Spinal cord (tissue), 9 donors: ENCODE measurements at regions not wholly inside any gene's neighbourhood (a gene's known extent, or its start where the extent isn't known, plus 50 kb on each side); places are given as distances from the start of the nearest gene placed in this dataset.

Source experiments
- DNase-seq, 6 donors: peaks; one replicate each; pipeline versions ENCODE4 v3.0.0 to v3.0.0-alpha.2; 2013 to 2015; ENCODE audit warnings: low spot score in 6 of 6, low read depth in 4 of 6
- H3K27ac ChIP-seq: one replicate; pipeline ENCODE4 v1.5.1; 2013; ENCODE audit warnings: low read depth, low read length, control low read depth
- H3K27me3 ChIP-seq: one replicate; pipeline ENCODE4 v1.6.1; 2013; ENCODE audit warnings: low read length; ENCODE audit not compliant: control insufficient read depth, insufficient read depth
- H3K36me3 ChIP-seq: one replicate; pipeline ENCODE4 v1.6.1; 2013; ENCODE audit warnings: low read length; ENCODE audit not compliant: control insufficient read depth, insufficient read depth
- H3K4me1 ChIP-seq: one replicate; pipeline ENCODE4 v1.6.1; 2013; ENCODE audit warnings: low read length; ENCODE audit not compliant: control insufficient read depth, insufficient read depth
- H3K4me3 ChIP-seq: one replicate; pipeline ENCODE4 v1.5.1; 2013; ENCODE audit warnings: low read depth, low read length, control low read depth
- H3K9me3 ChIP-seq: one replicate; pipeline ENCODE4 v1.6.1; 2013; ENCODE audit warnings: low read length; ENCODE audit not compliant: control insufficient read depth, insufficient read depth
- WGBS: methylation state at CpG from one replicate; pipeline ENCODE4 v1.1.5; 2013; ENCODE audit warnings: missing lambda C conversion rate; ENCODE audit not compliant: insufficient coverage; 5-methylcytosine and 5-hydroxymethylcytosine counted together
- donor health status: healthy.

DNA sequence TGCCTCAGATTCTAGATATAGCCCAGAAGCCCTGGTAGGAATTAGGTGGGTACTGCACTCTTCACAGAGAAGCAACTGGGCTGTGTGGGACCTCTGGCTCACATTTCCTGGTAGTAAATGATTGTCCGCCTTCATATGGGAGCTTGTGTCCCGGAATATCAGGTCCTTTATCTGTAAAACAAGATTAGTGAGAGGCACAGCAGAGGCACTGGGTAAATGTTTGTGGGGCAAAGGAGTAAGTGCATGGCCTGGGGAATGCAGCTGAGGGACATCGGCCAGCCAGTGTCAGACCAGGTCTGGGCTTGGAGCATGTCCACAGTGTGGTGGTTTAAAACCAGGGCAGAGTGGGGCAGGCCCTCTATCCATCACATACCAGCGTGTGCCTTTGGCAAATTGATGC lies 323.3 kb upstream of the ZMIZ1 start:
- Histone ChIP-seq H3K9me3 (no peaks in the 10 kb centered on the region), H3K27ac (peak overlapping the region; percentile 3), H3K4me3 (no peak overlapping the region), H3K4me1 (peaks cover 23% of the 10 kb centered on the region), H3K36me3 (no peaks in the 10 kb centered on the region), H3K27me3 (no peaks in the 10 kb centered on the region)
- DNase-seq = no peak
- WGBS = 88% methylated on average over 3 of the region's 4 CpGs

- peaks cover 23% of the 10 kb centered on the region for H3K4me1 ChIP-seq
- H3K9me3 ChIP-seq = no peaks in the 10 kb centered on the region
- no peak overlapping the region for H3K27ac ChIP-seq
- WGBS = 76% methylated on average over 8 of the region's 11 CpGs
- no peak overlapping the region for H3K4me3 ChIP-seq
- H3K27me3 ChIP-seq = no peaks in the 10 kb centered on the region
- H3K36me3 ChIP-seq = no peaks in the 10 kb centered on the region
- no peak for DNase-seq
Measured at GRCh38 chr10:78746155-78746763, 322.5 kb upstream of the ZMIZ1 start.

GRCh38 chr10:78747401-78748234 lies 321.1 kb upstream of the ZMIZ1 start:
- DNase-seq = peak in 1 of 6 donors; percentile 85

DNA sequence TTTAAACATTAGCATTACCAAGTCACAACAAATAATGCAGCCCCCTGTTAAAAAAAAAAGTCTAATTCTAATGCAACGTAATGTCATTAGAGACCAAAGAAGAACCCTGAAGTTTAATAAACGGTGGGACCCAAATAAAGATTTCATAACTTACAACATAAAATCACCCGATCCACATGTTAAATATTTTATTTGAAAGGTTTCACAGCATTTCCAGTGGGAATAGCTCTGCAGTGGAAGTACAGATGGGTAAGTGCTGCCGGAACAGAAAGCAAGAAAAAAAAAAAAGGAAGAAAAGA lies 320.6 kb upstream of the ZMIZ1 start:
- 67% methylated on average over 1 of the region's 4 CpGs for WGBS
- DNase-seq = no peak
- peaks cover 18% of the 10 kb centered on the region for H3K4me1 ChIP-seq
- no peak overlapping the region for H3K4me3 ChIP-seq
- H3K9me3 ChIP-seq = no peaks in the 10 kb centered on the region
- no peaks in the 10 kb centered on the region for H3K36me3 ChIP-seq
- H3K27me3 ChIP-seq = no peaks in the 10 kb centered on the region
- H3K27ac ChIP-seq = no peak overlapping the region

More at GRCh38 chr10:78747401-78748234, 321.1 kb upstream of the ZMIZ1 start:
- Histone ChIP-seq H3K4me1 (peaks cover 22% of the 10 kb centered on the region), H3K27ac (no peak overlapping the region), H3K36me3 (no peaks in the 10 kb centered on the region), H3K4me3 (no peak overlapping the region), H3K9me3 (no peaks in the 10 kb centered on the region), H3K27me3 (no peaks in the 10 kb centered on the region)
- 81% methylated on average over 2 of the region's 14 CpGs for WGBS

- DNase-seq = no peak
- no peaks in the 10 kb centered on the region for H3K9me3 ChIP-seq
- H3K27ac ChIP-seq = no peak overlapping the region
- 100% methylated on average over 1 of the region's 1 CpG for WGBS
- peaks cover 20% of the 10 kb centered on the region for H3K4me1 ChIP-seq
- no peak overlapping the region for H3K4me3 ChIP-seq
- H3K27me3 ChIP-seq = no peaks in the 10 kb centered on the region
- no peaks in the 10 kb centered on the region for H3K36me3 ChIP-seq
Measured at GRCh38 chr10:78749200-78749599, 319.6 kb upstream of the ZMIZ1 start.

- no peak for DNase-seq
- H3K27ac ChIP-seq = no peak overlapping the region
- H3K27me3 ChIP-seq = no peaks in the 10 kb centered on the region
- no peaks in the 10 kb centered on the region for H3K9me3 ChIP-seq
- WGBS = no CpG with 5 or more reads among the region's 1 CpG
- peaks cover 23% of the 10 kb centered on the region for H3K4me1 ChIP-seq
- H3K36me3 ChIP-seq = no peaks in the 10 kb centered on the region
- no peak overlapping the region for H3K4me3 ChIP-seq
Measured at GRCh38 chr10:78749898-78750297, 318.9 kb upstream of the ZMIZ1 start.

DNA sequence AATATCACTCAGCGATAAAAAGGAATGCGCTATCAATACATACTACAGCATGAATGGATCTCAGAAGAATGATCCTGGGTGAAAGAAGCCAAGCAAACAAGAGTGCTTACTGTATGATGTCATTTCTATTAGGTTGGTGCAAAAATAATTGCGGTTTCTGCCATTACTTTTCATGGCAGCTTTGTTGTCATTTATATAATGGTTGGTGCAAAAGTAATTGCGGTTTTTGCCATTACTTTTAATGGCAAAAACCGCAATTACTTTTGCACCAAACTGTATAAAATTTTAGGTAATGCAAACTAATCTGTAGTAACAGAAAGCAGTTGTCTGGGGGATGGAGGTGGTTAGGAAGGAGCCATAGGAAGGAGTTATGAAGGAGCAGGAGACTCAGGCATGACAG lies 318.3 kb upstream of the ZMIZ1 start:
- H3K4me1 ChIP-seq = peaks cover 25% of the 10 kb centered on the region

DNA sequence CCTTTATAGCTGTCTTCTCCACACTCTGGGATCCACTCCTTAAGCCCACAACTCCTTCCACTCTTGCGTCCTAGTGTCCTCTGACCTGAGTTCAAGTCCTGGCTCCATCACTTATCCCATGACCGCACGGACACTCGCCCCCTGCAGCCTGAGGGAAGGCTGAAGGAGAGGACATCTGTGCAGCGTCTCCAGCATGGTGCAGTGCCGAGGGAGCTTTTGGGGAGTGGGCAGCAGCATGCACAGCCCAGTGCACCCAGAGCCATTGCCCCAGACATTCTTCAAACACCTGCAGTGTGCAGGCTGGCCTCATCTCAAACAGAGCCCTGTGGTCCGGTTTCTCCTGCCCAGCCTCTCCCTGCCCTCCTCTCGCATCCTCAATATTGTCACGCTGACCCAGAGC lies 317.1 kb upstream of the ZMIZ1 start:
- H3K4me1 ChIP-seq = peaks cover 23% of the 10 kb centered on the region
- no peaks in the 10 kb centered on the region for H3K9me3 ChIP-seq
- H3K27me3 ChIP-seq = no peaks in the 10 kb centered on the region
- 84% methylated on average over 9 of the region's 9 CpGs for WGBS
- no peaks in the 10 kb centered on the region for H3K36me3 ChIP-seq
- H3K4me3 ChIP-seq = no peak overlapping the region
- no peak overlapping the region for H3K27ac ChIP-seq
- no peak for DNase-seq

More for the DNA sequence above, 318.3 kb upstream of the ZMIZ1 start:
- no peaks in the 10 kb centered on the region for H3K36me3 ChIP-seq
- H3K4me3 ChIP-seq = no peak overlapping the region
- WGBS = no CpG with 5 or more reads among the region's 5 CpGs
- DNase-seq = no peak
- H3K27ac ChIP-seq = no peak overlapping the region
- no peaks in the 10 kb centered on the region for H3K9me3 ChIP-seq
- no peaks in the 10 kb centered on the region for H3K27me3 ChIP-seq

DNA sequence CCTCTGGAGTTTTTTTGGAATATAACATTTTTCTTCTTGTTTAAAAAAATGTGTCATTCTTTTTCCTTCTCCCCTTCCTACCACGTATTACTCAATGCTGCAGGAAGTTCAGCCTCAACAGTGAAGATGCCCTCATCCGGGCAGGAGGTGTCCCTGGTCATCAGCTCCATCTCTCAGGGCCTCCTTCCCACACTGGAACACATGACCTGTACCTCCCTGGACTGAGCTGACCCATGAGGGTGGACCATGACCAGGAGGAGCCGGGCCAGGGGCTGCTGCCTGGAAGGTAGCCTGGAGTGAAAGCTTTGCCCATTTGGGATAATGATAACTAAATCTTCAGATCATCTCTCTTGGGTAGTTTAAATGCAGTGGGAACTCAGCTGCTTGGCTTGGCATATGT lies 316.5 kb upstream of the ZMIZ1 start:
- WGBS = 94% methylated on average over 2 of the region's 3 CpGs
- no peaks in the 10 kb centered on the region for H3K36me3 ChIP-seq
- no peaks in the 10 kb centered on the region for H3K27me3 ChIP-seq
- H3K9me3 ChIP-seq = no peaks in the 10 kb centered on the region
- H3K4me1 ChIP-seq = peaks cover 27% of the 10 kb centered on the region
- no peak overlapping the region for H3K4me3 ChIP-seq
- no peak overlapping the region for H3K27ac ChIP-seq
- no peak for DNase-seq

DNA sequence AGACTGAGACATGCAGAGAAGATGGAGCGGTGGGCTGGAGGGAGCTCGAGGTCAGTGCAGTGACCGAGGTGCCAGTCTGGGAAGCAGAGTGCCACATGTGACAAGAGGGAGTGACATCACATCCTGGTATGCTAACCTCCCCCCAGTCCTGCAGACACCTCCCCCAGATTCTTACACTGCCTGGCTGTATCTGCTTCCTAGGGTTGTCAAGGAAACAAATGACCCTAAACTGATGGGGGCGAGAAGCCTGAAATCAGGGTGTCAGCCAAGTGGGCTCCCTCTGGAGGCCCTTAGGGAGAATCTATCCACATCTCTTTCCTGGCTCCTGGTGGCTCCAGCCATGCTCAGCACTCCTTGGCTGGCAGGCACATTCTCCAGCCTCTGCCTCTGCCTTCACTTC lies 316.1 kb upstream of the ZMIZ1 start:
- no peak for DNase-seq

More for the DNA sequence above, 316.1 kb upstream of the ZMIZ1 start:
- Histone ChIP-seq H3K27ac (no peak overlapping the region), H3K4me3 (no peak overlapping the region), H3K27me3 (no peaks in the 10 kb centered on the region), H3K9me3 (no peaks in the 10 kb centered on the region), H3K36me3 (no peaks in the 10 kb centered on the region), H3K4me1 (peaks cover 31% of the 10 kb centered on the region)
- 100% methylated on average over 2 of the region's 4 CpGs for WGBS
